NCI-H774 (cell line): ENCODE measurements at regions not wholly inside any gene's neighbourhood (a gene's known extent, or its start where the extent isn't known, plus 50 kb on each side); places are given as distances from the start of the nearest gene placed in this dataset.
A peak's percentile ranks its signal among the peaks of the same experiment; 100 is the strongest.
"Not testable (repeated sequence)": the region's sequence is repeated elsewhere in the genome, so short reads cannot be mapped to it uniquely, and the experiment has no call there.

ENCODE experiments used
- DNase-seq: peaks from one replicate; lab custom pipeline; 2025; lab: John Stamatoyannopoulos, UW

GRCh38 chr2:4988444-4988843 lies 703.7 kb upstream of the SOX11 start:
- not testable (repeated sequence) for DNase-seq

GRCh38 chr2:4992226-4992625 lies 700.0 kb upstream of the SOX11 start:
- DNase-seq: no peak

GRCh38 chr2:4995466-4995865 lies 696.7 kb upstream of the SOX11 start:
- DNase-seq: no peak

- DNase-seq: no peak
Measured at GRCh38 chr2:5007596-5007995, 684.6 kb upstream of the SOX11 start.

- DNase-seq: no peak
Measured at GRCh38 chr2:5019324-5019723, 672.9 kb upstream of the SOX11 start.

- no peak for DNase-seq
Measured at GRCh38 chr2:5020116-5020875, 671.9 kb upstream of the SOX11 start.

GRCh38 chr2:5021136-5021535 lies 671.0 kb upstream of the SOX11 start:
- no peak for DNase-seq

- no peak for DNase-seq
Measured at GRCh38 chr2:5022061-5022460, 670.1 kb upstream of the SOX11 start.

- not testable (repeated sequence) for DNase-seq
Measured at GRCh38 chr2:5022708-5023635, 669.2 kb upstream of the SOX11 start.

- no peak for DNase-seq
Measured at GRCh38 chr2:5026571-5027234, 665.5 kb upstream of the SOX11 start.

GRCh38 chr2:5035057-5035488 lies 657.1 kb upstream of the SOX11 start:
- DNase-seq: no peak

GRCh38 chr2:5036256-5036655 lies 655.9 kb upstream of the SOX11 start:
- no peak for DNase-seq

- DNase-seq: no peak
Measured at GRCh38 chr2:5039241-5039975, 652.8 kb upstream of the SOX11 start.

- DNase-seq: no peak
Measured at GRCh38 chr2:5040571-5040970, 651.6 kb upstream of the SOX11 start.

GRCh38 chr2:5041501-5041900 lies 650.7 kb upstream of the SOX11 start:
- DNase-seq: no peak

- no peak for DNase-seq
Measured at GRCh38 chr2:5042666-5043440, 649.3 kb upstream of the SOX11 start.

GRCh38 chr2:5051300-5051699 lies 640.9 kb upstream of the SOX11 start:
- no peak for DNase-seq

- DNase-seq: no peak
Measured at GRCh38 chr2:5052905-5053304, 639.3 kb upstream of the SOX11 start.

- DNase-seq: peak; percentile 94
Measured at GRCh38 chr2:5057891-5058351, 634.3 kb upstream of the SOX11 start.

GRCh38 chr2:5060956-5061355 lies 631.2 kb upstream of the SOX11 start:
- DNase-seq: no peak

- no peak for DNase-seq
Measured at GRCh38 chr2:5064687-5065086, 627.5 kb upstream of the SOX11 start.
